ENCODE measurements at regions not wholly inside any gene's neighbourhood (a gene's known extent, or its start where the extent isn't known, plus 50 kb on each side); places are given as distances from the start of the nearest gene placed in this dataset.

DNA sequence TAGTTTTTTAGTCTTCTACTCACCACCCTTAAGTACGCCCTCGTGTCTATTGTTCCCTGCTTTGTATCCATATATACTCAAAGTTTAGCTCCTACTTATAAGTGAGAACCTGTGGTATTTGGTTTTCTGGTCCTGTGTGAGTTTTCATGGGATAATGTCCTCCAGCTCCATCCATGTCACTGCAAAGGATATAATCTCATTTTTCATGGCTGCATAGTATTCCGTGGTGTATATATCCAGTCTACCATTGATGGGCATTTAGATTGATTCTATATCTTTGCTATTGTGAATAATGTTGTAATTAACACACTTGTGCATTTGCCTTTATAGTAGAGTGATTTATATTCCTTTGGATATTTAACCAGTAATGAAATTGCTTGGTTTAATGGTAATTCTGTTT, 579.9 kb downstream of the CDH18 start:
- WGBS (ENCODE audit: insufficient coverage, low coverage, missing lambda C conversion rate), result 8% methylated on average over 3 of the region's 3 CpGs
- Histone ChIP-seq H4K20me1 (replicated peaks; ENCODE audit: control insufficient read depth, insufficient read depth, low read length) (no peaks in the 10 kb centered on the region), H3K79me2 (ENCODE audit: control insufficient read depth, insufficient read depth, low read length) (no peaks in the 10 kb centered on the region), H3K9ac (ENCODE audit: insufficient read depth in 1 of 2, low read depth in 2 of 2, low read length in 2 of 2) (no peak overlapping the region), H3K9me3 (replicated peaks; ENCODE audit: control insufficient read depth, insufficient read depth, low read depth, low read length) (no peaks in the 10 kb centered on the region), H3K4me3 (no peak overlapping the region), H3K9me1 (ENCODE audit: control insufficient read depth, insufficient read depth, low read length) (no peaks in the 10 kb centered on the region), H2AFZ (ENCODE audit: low read depth, low read length) (no peak overlapping the region), H3K4me1 (replicated peaks in 1 of 2; ENCODE audit: control insufficient read depth in 2 of 2, insufficient read depth in 2 of 2, low read length in 2 of 2) (no peaks in the 10 kb centered on the region), H3K27ac (ENCODE audit: extremely low read depth, low read depth, low read length) (no peak overlapping the region), H3K4me2 (ENCODE audit: insufficient read depth, low read length) (no peak overlapping the region), H3K27me3 (ENCODE audit: control insufficient read depth in 2 of 2, insufficient read depth in 2 of 2, low read length in 2 of 2) (no peaks in the 10 kb centered on the region), H3K36me3 (ENCODE audit: control insufficient read depth, insufficient read depth, low read length) (no peaks in the 10 kb centered on the region)
- FAIRE-seq, result no peak
- in situ Hi-C loops (cut with MboI), result no loop called here
- intact Hi-C loops (cut with micrococcal nuclease), result no loop called here
- no peak for DNase-seq (ENCODE audit: extremely low read depth in 1 of 4, low spot score in 3 of 4)
- POLR2A ChIA-PET, result no interaction called here
- TF ChIP-seq IFI16 (CRISPR knock-in tag; IDR thresholded peaks at IDR 0.05) (no peak), TSC22D4 (tag; IDR thresholded peaks at IDR 0.05) (no peak), FOXA1 (IDR thresholded peaks at IDR 0.05; ENCODE audit: borderline replicate concordance) (no peak), RAD51 (IDR thresholded peaks at IDR 0.05; ENCODE audit: borderline replicate concordance, low read depth) (no peak), RBM25 (IDR thresholded peaks at IDR 0.05; ENCODE audit: low read depth, low read length, severe bottlenecking) (peak; percentile 77), RBM14 (IDR thresholded peaks at IDR 0.05; ENCODE audit: borderline replicate concordance, insufficient read depth, low read depth, low read length) (no peak), FOXP1 (CRISPR knock-in tag; IDR thresholded peaks at IDR 0.05) (no peak), ZNF146 (CRISPR knock-in tag; IDR thresholded peaks at IDR 0.05; ENCODE audit: unreplicated experiment) (peak; percentile 80), HLTF (IDR thresholded peaks at IDR 0.05) (no peak), HMG20B (CRISPR knock-in tag; IDR thresholded peaks at IDR 0.05) (no peak), ZBTB17 (CRISPR knock-in tag; IDR thresholded peaks at IDR 0.05) (no peak)
- TF ChIP-seq, protein P1, sequence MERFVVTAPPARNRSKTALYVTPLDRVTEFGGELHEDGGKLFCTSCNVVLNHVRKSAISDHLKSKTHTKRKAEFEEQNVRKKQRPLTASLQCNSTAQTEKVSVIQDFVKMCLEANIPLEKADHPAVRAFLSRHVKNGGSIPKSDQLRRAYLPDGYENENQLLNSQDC (CRISPR knock-in tag; IDR thresholded peaks at IDR 0.05), result no peak
- TF ChIP-seq, protein P2, sequence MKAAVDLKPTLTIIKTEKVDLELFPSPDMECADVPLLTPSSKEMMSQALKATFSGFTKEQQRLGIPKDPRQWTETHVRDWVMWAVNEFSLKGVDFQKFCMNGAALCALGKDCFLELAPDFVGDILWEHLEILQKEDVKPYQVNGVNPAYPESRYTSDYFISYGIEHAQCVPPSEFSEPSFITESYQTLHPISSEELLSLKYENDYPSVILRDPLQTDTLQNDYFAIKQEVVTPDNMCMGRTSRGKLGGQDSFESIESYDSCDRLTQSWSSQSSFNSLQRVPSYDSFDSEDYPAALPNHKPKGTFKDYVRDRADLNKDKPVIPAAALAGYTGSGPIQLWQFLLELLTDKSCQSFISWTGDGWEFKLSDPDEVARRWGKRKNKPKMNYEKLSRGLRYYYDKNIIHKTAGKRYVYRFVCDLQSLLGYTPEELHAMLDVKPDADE (conservative IDR thresholded peaks at IDR 0.05; ENCODE audit: control insufficient read depth, low read depth, low read length), result no peak
- TF ChIP-seq, protein P3, sequence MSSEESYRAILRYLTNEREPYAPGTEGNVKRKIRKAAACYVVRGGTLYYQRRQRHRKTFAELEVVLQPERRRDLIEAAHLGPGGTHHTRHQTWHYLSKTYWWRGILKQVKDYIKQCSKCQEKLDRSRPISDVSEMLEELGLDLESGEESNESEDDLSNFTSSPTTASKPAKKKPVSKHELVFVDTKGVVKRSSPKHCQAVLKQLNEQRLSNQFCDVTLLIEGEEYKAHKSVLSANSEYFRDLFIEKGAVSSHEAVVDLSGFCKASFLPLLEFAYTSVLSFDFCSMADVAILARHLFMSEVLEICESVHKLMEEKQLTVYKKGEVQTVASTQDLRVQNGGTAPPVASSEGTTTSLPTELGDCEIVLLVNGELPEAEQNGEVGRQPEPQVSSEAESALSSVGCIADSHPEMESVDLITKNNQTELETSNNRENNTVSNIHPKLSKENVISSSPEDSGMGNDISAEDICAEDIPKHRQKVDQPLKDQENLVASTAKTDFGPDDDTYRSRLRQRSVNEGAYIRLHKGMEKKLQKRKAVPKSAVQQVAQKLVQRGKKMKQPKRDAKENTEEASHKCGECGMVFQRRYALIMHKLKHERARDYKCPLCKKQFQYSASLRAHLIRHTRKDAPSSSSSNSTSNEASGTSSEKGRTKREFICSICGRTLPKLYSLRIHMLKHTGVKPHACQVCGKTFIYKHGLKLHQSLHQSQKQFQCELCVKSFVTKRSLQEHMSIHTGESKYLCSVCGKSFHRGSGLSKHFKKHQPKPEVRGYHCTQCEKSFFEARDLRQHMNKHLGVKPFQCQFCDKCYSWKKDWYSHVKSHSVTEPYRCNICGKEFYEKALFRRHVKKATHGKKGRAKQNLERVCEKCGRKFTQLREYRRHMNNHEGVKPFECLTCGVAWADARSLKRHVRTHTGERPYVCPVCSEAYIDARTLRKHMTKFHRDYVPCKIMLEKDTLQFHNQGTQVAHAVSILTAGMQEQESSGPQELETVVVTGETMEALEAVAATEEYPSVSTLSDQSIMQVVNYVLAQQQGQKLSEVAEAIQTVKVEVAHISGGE (CRISPR knock-in tag; IDR thresholded peaks at IDR 0.05), result no peak
- no TSS peak for BruUV-seq (replicated peaks)
- CTCF ChIA-PET (ENCODE audit: low intra/inter-chr PET ratio), result interaction anchor here (0.6 kb wide), 1 partner anchor 601 kb away, joined by 3 read pairs; no protein-coding TSS in a partner anchor
- no peak for ATAC-seq
